Kidney (tissue), 13 donors: ENCODE measurements at regions not wholly inside any gene's neighbourhood (a gene's known extent, or its start where the extent isn't known, plus 50 kb on each side); places are given as distances from the start of the nearest gene placed in this dataset.
"Not testable (repeated sequence)": the region's sequence is repeated elsewhere in the genome, so short reads cannot be mapped to it uniquely, and the experiment has no call there.

Experiments used
- DNase-seq, 5 donors: peaks; one replicate each; pipeline ENCODE4 v3.0.0-alpha.2; 2013 to 2020
- FAIRE-seq: peaks from 2 replicates; lab custom pipeline; 2012; peaks lifted over from hg19 to GRCh38; lab: Jason Lieb, UNC
- H3K27ac ChIP-seq, 2 donors: one replicate each; pipeline ENCODE4 v1.7.0; 2013; ENCODE audit warnings: low read depth in 2 of 2, low read length in 2 of 2, inconsistent platforms in 1 of 2
- H3K27me3 ChIP-seq: one replicate; pipeline ENCODE4 v1.7.1; 2013; ENCODE audit warnings: low read length, inconsistent platforms; ENCODE audit not compliant: control insufficient read depth, insufficient read depth
- H3K36me3 ChIP-seq, 3 donors: one replicate each; pipeline versions ENCODE4 v1.7.0 to v1.7.1; 2013; ENCODE audit warnings: low read length in 3 of 3, control low read depth in 1 of 3, inconsistent platforms in 1 of 3; ENCODE audit not compliant: insufficient read depth in 3 of 3, control insufficient read depth in 2 of 3
- H3K4me1 ChIP-seq, 3 donors: one replicate each; pipeline versions ENCODE4 v1.7.0 to v1.7.1; 2013; ENCODE audit warnings: low read length in 3 of 3, inconsistent platforms in 1 of 3, low read depth in 1 of 3; ENCODE audit not compliant: control insufficient read depth in 2 of 3, insufficient read depth in 2 of 3
- H3K4me3 ChIP-seq, 3 donors: one replicate each; pipeline versions ENCODE4 v1.7.0 to v1.8.1; 2013; ENCODE audit warnings: low read length in 3 of 3, control low read depth in 1 of 3, inconsistent platforms in 1 of 3
- H3K9ac ChIP-seq, 3 donors: one replicate each; pipeline versions ENCODE4 v1.7.0 to v1.7.1; 2013; ENCODE audit warnings: low read length in 3 of 3, control low read depth in 1 of 3, inconsistent platforms in 1 of 3
- H3K9me3 ChIP-seq, 3 donors: one replicate each; pipeline versions ENCODE4 v1.7.0 to v1.7.1; 2013; ENCODE audit warnings: low read length in 3 of 3, control low read depth in 1 of 3, inconsistent platforms in 1 of 3; ENCODE audit not compliant: control insufficient read depth in 2 of 3, insufficient read depth in 1 of 3
- CTCF ChIP-seq: IDR thresholded peaks from 3 replicates; pipeline ENCODE4 v1.5.1; 2012; ENCODE audit warnings: mild to moderate bottlenecking, moderate library complexity, borderline replicate concordance; ENCODE audit not compliant: insufficient read depth; ENCODE audit errors: extremely low read depth
- intact Hi-C: fragments of 100-400 bp; cut with DNase I; formaldehyde crosslinking; loops from one replicate; pipeline ENCODE4 v1.11.1; 2022
- donor health status: control.
- donor health status: control.
- donor health status: control.
- donor health status: control.
- donor health status: control.
- donor health status: DM: yes; HTN: yes; CAD: no.
- donor health status: Normal renal cell carcinoma (clear cell type).

- H3K27ac ChIP-seq: no peak overlapping the region
- H3K36me3 ChIP-seq: no peaks in the 10 kb centered on the region
- H3K9me3 ChIP-seq: peaks cover 0 to 9% (median 0%) of the 10 kb centered on the region in 3 donors
- TF ChIP-seq CTCF: no peak
- no peak overlapping the region for H3K4me3 ChIP-seq
- no peak overlapping the region for H3K9ac ChIP-seq
- H3K4me1 ChIP-seq: no peaks in the 10 kb centered on the region
- FAIRE-seq: no peak
- DNase-seq: no peak
- intact Hi-C loops: no loop called here
- H3K27me3 ChIP-seq: no peaks in the 10 kb centered on the region
Measured at GRCh38 chr1:157249326-157249725, 111.1 kb upstream of the ETV3 start.

- H3K4me1 ChIP-seq, intact Hi-C loops, H3K4me3 ChIP-seq, H3K9me3 ChIP-seq, H3K36me3 ChIP-seq, H3K27ac ChIP-seq, H3K9ac ChIP-seq, FAIRE-seq, DNase-seq, H3K27me3 ChIP-seq: not testable (repeated sequence)
Measured at GRCh38 chr1:157247764-157248049, 109.5 kb upstream of the ETV3 start.

GRCh38 chr1:157247005-157247763 is 109.0 kb upstream of the ETV3 start:
- no peaks in the 10 kb centered on the region for H3K9me3 ChIP-seq
- H3K27ac ChIP-seq: no peak overlapping the region
- no peak overlapping the region for H3K9ac ChIP-seq
- DNase-seq: no peak
- FAIRE-seq: no peak
- intact Hi-C loops: no loop called here
- TF ChIP-seq CTCF: no peak
- H3K27me3 ChIP-seq: no peaks in the 10 kb centered on the region
- H3K4me1 ChIP-seq: no peaks in the 10 kb centered on the region
- no peaks in the 10 kb centered on the region for H3K36me3 ChIP-seq
- H3K4me3 ChIP-seq: no peak overlapping the region

GRCh38 chr1:157245823-157246222 is 107.6 kb upstream of the ETV3 start:
- Histone ChIP-seq H3K9ac (no peak overlapping the region), H3K4me1 (no peaks in the 10 kb centered on the region), H3K27ac (no peak overlapping the region), H3K36me3 (no peaks in the 10 kb centered on the region), H3K9me3 (no peaks in the 10 kb centered on the region), H3K27me3 (no peaks in the 10 kb centered on the region), H3K4me3 (no peak overlapping the region)
- intact Hi-C loops: no loop called here
- no peak for TF ChIP-seq CTCF
- DNase-seq: no peak
- no peak for FAIRE-seq
